ENCODE measurements at regions not wholly inside any gene's neighbourhood (a gene's known extent, or its start where the extent isn't known, plus 50 kb on each side); places are given as distances from the start of the nearest gene placed in this dataset.

DNA sequence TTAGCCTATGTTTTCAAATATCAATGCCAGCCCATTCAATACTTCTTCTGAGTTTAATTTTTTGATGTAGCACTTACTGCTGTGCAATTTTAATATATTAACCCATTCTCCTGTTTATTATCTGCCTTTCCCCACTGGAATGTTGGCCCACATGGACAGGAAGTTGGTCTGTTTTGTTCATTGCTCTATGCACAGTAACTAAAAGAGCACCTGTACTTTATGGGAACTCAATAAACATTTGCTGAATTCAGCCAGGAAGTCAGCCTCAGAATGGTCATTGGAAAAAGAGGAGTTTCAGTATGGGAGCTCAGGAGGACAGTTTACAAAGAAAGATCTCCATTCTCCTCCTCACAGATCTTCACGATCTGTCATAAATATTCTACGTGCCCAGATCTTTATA is 510.5 kb upstream of the AGA start:
- Histone ChIP-seq H3K14ac (ENCODE audit: low read length) (no peak overlapping the region), H3K4me2 (ENCODE audit: insufficient read depth, low read length, poor library complexity, severe bottlenecking) (no peak overlapping the region), H3K9me3 (replicated peaks in 1 of 2; ENCODE audit: control insufficient read depth in 2 of 2, insufficient read depth in 1 of 2, low read depth in 1 of 2, low read length in 2 of 2) (no peaks in the 10 kb centered on the region), H3K23ac (ENCODE audit: low read depth, low read length, poor library complexity) (no peak overlapping the region), H2BK5ac (ENCODE audit: low read length) (no peak overlapping the region), H3K4ac (ENCODE audit: low read length) (no peak overlapping the region), H2AK5ac (ENCODE audit: low read depth, low read length) (no peak overlapping the region), H2AFZ (ENCODE audit: low read length) (no peak overlapping the region), H4K91ac (ENCODE audit: low read depth, low read length, poor library complexity) (no peak overlapping the region), H3K27me3 (ENCODE audit: control insufficient read depth in 3 of 3, insufficient read depth in 3 of 3, low read depth in 1 of 3, low read length in 3 of 3) (no peaks in the 10 kb centered on the region), H3K4me1 (ENCODE audit: control insufficient read depth in 2 of 2, insufficient read depth in 1 of 2, low read depth in 1 of 2, low read length in 2 of 2) (no peaks in the 10 kb centered on the region), H3K79me1 (ENCODE audit: low read depth, low read length) (no peaks in the 10 kb centered on the region), H2BK12ac (ENCODE audit: low read length) (no peak overlapping the region), H3K18ac (ENCODE audit: low read length) (no peak overlapping the region), H3K36me3 (replicated peaks in 1 of 2; ENCODE audit: control insufficient read depth in 2 of 2, insufficient read depth in 2 of 2, low read length in 2 of 2) (no peaks in the 10 kb centered on the region), H2BK120ac (ENCODE audit: low read depth, low read length) (no peak overlapping the region), H3K27ac (replicated peaks; ENCODE audit: low read length) (no peak overlapping the region), H2BK15ac (ENCODE audit: low read length) (no peak overlapping the region), H3K4me3 (ENCODE audit: low read length in 2 of 2) (no peak overlapping the region), H3K9ac (ENCODE audit: low read depth, low read length, poor library complexity) (no peak overlapping the region), H4K8ac (ENCODE audit: low read depth, low read length) (no peak overlapping the region)
- no peak for DNase-seq (ENCODE audit: low spot score)
- no CpG with 5 or more reads among the region's 2 CpGs for WGBS, 2 donors (ENCODE audit: extremely low coverage in 2 of 2, insufficient read length in 2 of 2, insufficient replicate concordance in 1 of 2)

DNA sequence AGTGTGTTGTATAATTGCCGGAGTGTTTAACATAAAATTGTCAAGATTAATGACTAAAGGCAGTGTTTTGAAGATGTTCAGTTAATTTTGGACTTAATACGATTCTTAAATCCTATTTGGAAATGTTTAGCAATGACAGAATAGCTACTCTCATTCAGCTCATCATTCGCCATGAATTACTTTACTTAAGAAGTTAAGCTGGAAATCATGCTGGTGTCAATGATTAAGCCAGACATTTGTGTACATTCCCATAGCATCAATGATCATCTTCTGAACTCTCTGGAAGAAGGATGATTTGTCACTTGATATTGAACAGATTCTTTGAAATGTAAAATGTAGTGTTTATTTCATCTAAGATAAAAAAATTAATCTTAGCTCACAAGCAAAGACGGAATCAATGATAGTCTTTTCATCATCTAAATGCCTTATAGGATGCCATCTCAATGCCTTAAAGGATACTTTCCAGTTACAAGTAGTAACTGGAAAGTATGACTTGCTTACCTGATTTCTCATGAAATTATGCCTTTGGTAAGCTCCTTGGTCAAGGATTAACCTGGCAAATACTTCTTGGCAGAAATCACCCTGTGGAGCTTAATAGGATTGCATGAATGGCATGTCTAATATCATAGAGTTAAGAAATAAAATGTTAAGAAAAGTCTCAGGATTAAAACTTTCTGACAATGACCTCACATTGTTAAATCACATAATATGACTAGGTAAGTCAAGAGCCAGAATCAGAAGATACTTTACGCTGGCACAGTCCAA is 515.5 kb upstream of the AGA start:
- Histone ChIP-seq H3K79me1 (ENCODE audit: low read depth, low read length) (no peaks in the 10 kb centered on the region), H2BK120ac (ENCODE audit: low read depth, low read length) (no peak overlapping the region), H3K14ac (ENCODE audit: low read length) (no peak overlapping the region), H3K27ac (replicated peaks; ENCODE audit: low read length) (no peak overlapping the region), H3K27me3 (ENCODE audit: control insufficient read depth in 3 of 3, insufficient read depth in 3 of 3, low read depth in 1 of 3, low read length in 3 of 3) (no peaks in the 10 kb centered on the region), H3K18ac (ENCODE audit: low read length) (no peak overlapping the region), H2AK5ac (ENCODE audit: low read depth, low read length) (no peak overlapping the region), H2BK15ac (ENCODE audit: low read length) (no peak overlapping the region), H3K23ac (ENCODE audit: low read depth, low read length, poor library complexity) (no peak overlapping the region), H3K4me1 (ENCODE audit: control insufficient read depth in 2 of 2, insufficient read depth in 1 of 2, low read depth in 1 of 2, low read length in 2 of 2) (no peaks in the 10 kb centered on the region), H2BK5ac (ENCODE audit: low read length) (no peak overlapping the region), H3K9ac (ENCODE audit: low read depth, low read length, poor library complexity) (no peak overlapping the region), H3K4me2 (ENCODE audit: insufficient read depth, low read length, poor library complexity, severe bottlenecking) (no peak overlapping the region), H4K8ac (ENCODE audit: low read depth, low read length) (no peak overlapping the region), H3K9me3 (replicated peaks in 1 of 2; ENCODE audit: control insufficient read depth in 2 of 2, insufficient read depth in 1 of 2, low read depth in 1 of 2, low read length in 2 of 2) (no peaks in the 10 kb centered on the region), H3K4ac (ENCODE audit: low read length) (no peak overlapping the region), H2BK12ac (ENCODE audit: low read length) (no peak overlapping the region), H3K4me3 (ENCODE audit: low read length in 2 of 2) (no peak overlapping the region), H4K91ac (ENCODE audit: low read depth, low read length, poor library complexity) (no peak overlapping the region), H3K36me3 (replicated peaks in 1 of 2; ENCODE audit: control insufficient read depth in 2 of 2, insufficient read depth in 2 of 2, low read length in 2 of 2) (no peaks in the 10 kb centered on the region), H2AFZ (ENCODE audit: low read length) (no peak overlapping the region)
- no peak for DNase-seq (ENCODE audit: low spot score)
- no CpG with 5 or more reads among the region's 5 CpGs for WGBS, 2 donors (ENCODE audit: extremely low coverage in 2 of 2, insufficient read length in 2 of 2, insufficient replicate concordance in 1 of 2)

DNA sequence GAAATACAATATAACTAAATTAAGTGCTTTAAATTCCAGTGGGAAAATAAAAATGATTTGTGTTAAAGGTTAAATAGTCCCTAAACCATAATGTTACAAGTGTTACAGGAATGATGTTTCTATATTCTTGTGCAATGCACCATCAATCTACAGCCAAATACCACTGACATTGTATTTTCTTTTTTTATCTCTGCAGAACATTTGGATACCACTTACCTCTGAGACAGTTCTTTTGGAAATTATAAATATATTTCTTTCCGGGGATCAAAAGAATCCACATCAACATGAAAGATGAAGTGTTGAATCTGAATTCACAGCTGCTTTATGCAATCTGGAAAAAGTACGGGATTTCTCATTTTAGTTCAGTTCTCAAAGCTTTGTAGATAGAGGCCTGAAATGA is 518.3 kb upstream of the AGA start:
- Histone ChIP-seq H2BK120ac (ENCODE audit: low read depth, low read length) (no peak overlapping the region), H3K18ac (ENCODE audit: low read length) (no peak overlapping the region), H2BK12ac (ENCODE audit: low read length) (no peak overlapping the region), H4K91ac (ENCODE audit: low read depth, low read length, poor library complexity) (no peak overlapping the region), H3K9ac (ENCODE audit: low read depth, low read length, poor library complexity) (no peak overlapping the region), H3K4me2 (ENCODE audit: insufficient read depth, low read length, poor library complexity, severe bottlenecking) (no peak overlapping the region), H2BK15ac (ENCODE audit: low read length) (no peak overlapping the region), H3K27me3 (ENCODE audit: control insufficient read depth in 3 of 3, insufficient read depth in 3 of 3, low read depth in 1 of 3, low read length in 3 of 3) (no peaks in the 10 kb centered on the region), H3K14ac (ENCODE audit: low read length) (no peak overlapping the region), H3K4me3 (ENCODE audit: low read length in 2 of 2) (no peak overlapping the region), H3K23ac (ENCODE audit: low read depth, low read length, poor library complexity) (no peak overlapping the region), H3K4me1 (ENCODE audit: control insufficient read depth in 2 of 2, insufficient read depth in 1 of 2, low read depth in 1 of 2, low read length in 2 of 2) (no peaks in the 10 kb centered on the region), H3K9me3 (replicated peaks in 1 of 2; ENCODE audit: control insufficient read depth in 2 of 2, insufficient read depth in 1 of 2, low read depth in 1 of 2, low read length in 2 of 2) (no peaks in the 10 kb centered on the region), H3K27ac (replicated peaks; ENCODE audit: low read length) (no peak overlapping the region), H2AFZ (ENCODE audit: low read length) (no peak overlapping the region), H2AK5ac (ENCODE audit: low read depth, low read length) (no peak overlapping the region), H4K8ac (ENCODE audit: low read depth, low read length) (no peak overlapping the region), H3K4ac (ENCODE audit: low read length) (no peak overlapping the region), H3K79me1 (ENCODE audit: low read depth, low read length) (no peaks in the 10 kb centered on the region), H2BK5ac (ENCODE audit: low read length) (no peak overlapping the region), H3K36me3 (replicated peaks in 1 of 2; ENCODE audit: control insufficient read depth in 2 of 2, insufficient read depth in 2 of 2, low read length in 2 of 2) (no peaks in the 10 kb centered on the region)
- no CpG with 5 or more reads among the region's 2 CpGs for WGBS, 2 donors (ENCODE audit: extremely low coverage in 2 of 2, insufficient read length in 2 of 2, insufficient replicate concordance in 1 of 2)
- no peak for DNase-seq (ENCODE audit: low spot score)

DNA sequence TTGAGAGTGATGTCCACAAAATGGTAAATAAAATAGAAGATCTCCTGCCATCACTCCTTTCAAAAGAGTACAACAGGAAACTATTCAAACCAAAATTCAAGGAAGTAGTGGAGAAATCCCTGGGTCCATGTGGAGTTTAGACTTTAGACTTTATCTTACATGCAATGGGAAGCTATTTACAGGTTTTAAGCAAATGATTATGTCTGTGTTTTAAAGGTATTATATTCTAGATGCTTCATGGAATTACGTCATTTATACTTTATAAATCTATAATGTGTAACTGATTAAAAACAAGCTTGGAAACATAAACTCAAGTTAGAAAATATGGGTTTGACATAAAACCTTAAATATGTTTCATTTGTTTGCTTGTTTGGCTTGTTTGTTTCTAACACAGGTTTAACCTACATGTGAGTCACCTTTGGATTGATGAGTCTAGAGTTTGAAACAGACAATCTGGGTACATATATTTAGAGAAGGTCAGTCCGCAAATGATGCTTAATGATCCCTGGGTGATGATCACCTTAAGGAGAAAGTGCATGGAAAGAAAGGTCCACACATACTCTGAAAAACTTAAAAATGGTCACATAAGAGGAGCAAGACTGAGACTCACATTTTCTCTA is 519.6 kb upstream of the AGA start:
- DNase-seq (ENCODE audit: low spot score): no peak
- Histone ChIP-seq H3K23ac (ENCODE audit: low read depth, low read length, poor library complexity) (no peak overlapping the region), H4K8ac (ENCODE audit: low read depth, low read length) (no peak overlapping the region), H3K14ac (ENCODE audit: low read length) (no peak overlapping the region), H4K91ac (ENCODE audit: low read depth, low read length, poor library complexity) (no peak overlapping the region), H3K4me2 (ENCODE audit: insufficient read depth, low read length, poor library complexity, severe bottlenecking) (no peak overlapping the region), H3K79me1 (ENCODE audit: low read depth, low read length) (no peaks in the 10 kb centered on the region), H3K36me3 (replicated peaks in 1 of 2; ENCODE audit: control insufficient read depth in 2 of 2, insufficient read depth in 2 of 2, low read length in 2 of 2) (no peaks in the 10 kb centered on the region), H2BK5ac (ENCODE audit: low read length) (no peak overlapping the region), H2AFZ (ENCODE audit: low read length) (no peak overlapping the region), H3K4ac (ENCODE audit: low read length) (no peak overlapping the region), H2AK5ac (ENCODE audit: low read depth, low read length) (no peak overlapping the region), H3K18ac (ENCODE audit: low read length) (no peak overlapping the region), H2BK15ac (ENCODE audit: low read length) (no peak overlapping the region), H3K27me3 (ENCODE audit: control insufficient read depth in 3 of 3, insufficient read depth in 3 of 3, low read depth in 1 of 3, low read length in 3 of 3) (no peaks in the 10 kb centered on the region), H3K9ac (ENCODE audit: low read depth, low read length, poor library complexity) (no peak overlapping the region), H3K4me3 (ENCODE audit: low read length in 2 of 2) (no peak overlapping the region), H3K4me1 (ENCODE audit: control insufficient read depth in 2 of 2, insufficient read depth in 1 of 2, low read depth in 1 of 2, low read length in 2 of 2) (no peaks in the 10 kb centered on the region), H3K9me3 (replicated peaks in 1 of 2; ENCODE audit: control insufficient read depth in 2 of 2, insufficient read depth in 1 of 2, low read depth in 1 of 2, low read length in 2 of 2) (no peaks in the 10 kb centered on the region), H3K27ac (replicated peaks; ENCODE audit: low read length) (no peak overlapping the region), H2BK12ac (ENCODE audit: low read length) (no peak overlapping the region), H2BK120ac (ENCODE audit: low read depth, low read length) (no peak overlapping the region)
- WGBS, 2 donors (ENCODE audit: extremely low coverage in 2 of 2, insufficient read length in 2 of 2, insufficient replicate concordance in 1 of 2): no CpG with 5 or more reads among the region's 2 CpGs

Data from neuronal stem cell (in vitro differentiated cells).